Liver (tissue), 8 donors: ENCODE measurements at regions not wholly inside any gene's neighbourhood (a gene's known extent, or its start where the extent isn't known, plus 50 kb on each side); places are given as distances from the start of the nearest gene placed in this dataset.

ENCODE experiments used
- DNase-seq: peaks from one replicate; pipeline ENCODE4 v3.0.0-alpha.2; 2017; ENCODE audit warnings: low spot score
- H3K27ac ChIP-seq, 2 donors: one replicate each; pipeline ENCODE4 v1.7.0; 2013; ENCODE audit warnings: inconsistent platforms in 2 of 2, low read length in 2 of 2, control low read depth in 1 of 2, low read depth in 1 of 2, mild to moderate bottlenecking in 1 of 2
- H3K27me3 ChIP-seq, 4 donors: one replicate each; pipeline versions ENCODE4 v1.6.1 to v1.7.0; 2013; ENCODE audit warnings: low read length in 3 of 4, inconsistent platforms in 1 of 4, mild to moderate bottlenecking in 1 of 4, moderate library complexity in 1 of 4; ENCODE audit not compliant: control insufficient read depth in 4 of 4, insufficient read depth in 4 of 4
- H3K36me3 ChIP-seq, 4 donors: one replicate each; pipeline versions ENCODE4 v1.6.1 to v1.7.0; 2013; ENCODE audit warnings: low read length in 3 of 4, mild to moderate bottlenecking in 3 of 4, low read depth in 1 of 4, moderate library complexity in 1 of 4; ENCODE audit not compliant: control insufficient read depth in 4 of 4, insufficient read depth in 3 of 4
- H3K4me1 ChIP-seq, 4 donors: one replicate each; pipeline versions ENCODE4 v1.6.1 to v1.7.0; 2013; ENCODE audit warnings: low read length in 3 of 4, mild to moderate bottlenecking in 3 of 4, moderate library complexity in 1 of 4; ENCODE audit not compliant: control insufficient read depth in 4 of 4, insufficient read depth in 4 of 4
- H3K4me3 ChIP-seq, 3 donors: one replicate each; pipeline versions ENCODE4 v1.6.1 to v1.7.0; 2013; ENCODE audit warnings: low read length in 3 of 3, control low read depth in 1 of 3, low read depth in 1 of 3, mild to moderate bottlenecking in 1 of 3
- H3K9ac ChIP-seq, 2 donors: one replicate each; pipeline ENCODE4 v1.7.0; 2013; ENCODE audit warnings: low read length in 2 of 2, mild to moderate bottlenecking in 2 of 2, moderate library complexity in 2 of 2, control low read depth in 1 of 2, low read depth in 1 of 2
- H3K9me3 ChIP-seq, 4 donors: one replicate each; pipeline versions ENCODE4 v1.6.1 to v1.7.0; 2013; ENCODE audit warnings: low read length in 3 of 4; ENCODE audit not compliant: control insufficient read depth in 4 of 4
- FOXA1 ChIP-seq: IDR thresholded peaks from 2 replicates; pipeline ENCODE4 v1.6.1; 2016; ENCODE audit warnings: antibody characterized with exemption
- FOXA2 ChIP-seq: IDR thresholded peaks from 2 replicates; pipeline ENCODE4 v1.6.1; 2016; ENCODE audit warnings: antibody characterized with exemption
- GABPA ChIP-seq, 2 donors: IDR thresholded peaks in 1 of 2; conservative IDR thresholded peaks in 1 of 2; 2 replicates each; pipeline ENCODE4 v1.6.1; 2016; ENCODE audit warnings: antibody characterized with exemption in 2 of 2, mild to moderate bottlenecking in 1 of 2, moderate library complexity in 1 of 2
- HNF4G ChIP-seq: IDR thresholded peaks from 2 replicates; pipeline ENCODE4 v1.6.1; 2016; ENCODE audit warnings: antibody characterized with exemption
- JUND ChIP-seq, 2 donors: IDR thresholded peaks; 2 replicates each; pipeline ENCODE4 v1.6.1; 2016; ENCODE audit warnings: antibody characterized with exemption in 2 of 2
- MAX ChIP-seq: IDR thresholded peaks from 2 replicates; pipeline ENCODE4 v1.6.1; 2016; ENCODE audit warnings: antibody characterized with exemption
- NR2F2 ChIP-seq: IDR thresholded peaks from 2 replicates; pipeline ENCODE4 v1.6.1; 2016; ENCODE audit warnings: antibody characterized with exemption
- RAD21 ChIP-seq, 2 donors: IDR thresholded peaks; 2 replicates each; pipeline ENCODE4 v1.6.1; 2016; ENCODE audit warnings: antibody characterized with exemption in 2 of 2, mild to moderate bottlenecking in 2 of 2
- RXRA ChIP-seq, 2 donors: IDR thresholded peaks; 2 replicates each; pipeline ENCODE4 v1.6.1; 2017 to 2018; ENCODE audit warnings: antibody characterized with exemption in 2 of 2, mild to moderate bottlenecking in 1 of 2
- SP1 ChIP-seq: IDR thresholded peaks from 2 replicates; pipeline ENCODE4 v1.6.1; 2018; ENCODE audit warnings: antibody characterized with exemption, mild to moderate bottlenecking
- TAF1 ChIP-seq: conservative IDR thresholded peaks from 2 replicates; pipeline ENCODE4 v1.6.1; 2016; ENCODE audit warnings: antibody characterized with exemption, mild to moderate bottlenecking
- YY1 ChIP-seq: IDR thresholded peaks from 2 replicates; pipeline ENCODE4 v1.6.1; 2016; ENCODE audit warnings: antibody characterized with exemption, mild to moderate bottlenecking
- ZBTB33 ChIP-seq: IDR thresholded peaks from 2 replicates; pipeline ENCODE4 v1.6.1; 2016; ENCODE audit warnings: antibody characterized with exemption
- WGBS: extraction: QIAGEN DNeasy Blood & Tissue Kit; methylation state at CpG from one replicate; pipeline ENCODE4 v1.1.7; 2013; 5-methylcytosine and 5-hydroxymethylcytosine counted together
- TF ChIP-seq, protein P1 (sequence below): fragments of 150-350 bp; IDR thresholded peaks from 2 replicates; pipeline ENCODE4 v1.5.1; 2017; ENCODE audit warnings: improper control_type of control experiment, low read depth, low read length; ENCODE audit not compliant: missing input control
- donor health status: healthy.
- donor health status: healthy.
- donor health status: healthy.
- donor health status: healthy.
- donor health status: healthy.

- no peak for DNase-seq
- H3K4me3 ChIP-seq = no peak overlapping the region
- no peak overlapping the region for H3K27ac ChIP-seq
- H3K4me1 ChIP-seq = no peaks in the 10 kb centered on the region
- TF ChIP-seq GABPA (IDR thresholded peaks at IDR 0.05 in 1 of 2, conservative IDR thresholded peaks at IDR 0.05 in 1 of 2) (no peak), YY1 (no peak), MAX (no peak), FOXA2 (no peak)
- no peaks in the 10 kb centered on the region for H3K36me3 ChIP-seq
- no peak overlapping the region for H3K9ac ChIP-seq
- peaks cover 0 to 1% (median 0%) of the 10 kb centered on the region in 4 donors for H3K9me3 ChIP-seq
- H3K27me3 ChIP-seq = no peaks in the 10 kb centered on the region
- 92% methylated on average over 1 of the region's 1 CpG for WGBS
Observed at GRCh38 chr6:156557911-156558259, 219.3 kb upstream of the ARID1B start.

GRCh38 chr6:156557251-156557910 is 219.8 kb upstream of the ARID1B start:
- no peak for TF ChIP-seq RXRA (IDR thresholded peaks at IDR 0.05)
- TF ChIP-seq TAF1 = no peak
- no peak for TF ChIP-seq NR2F2
- TF ChIP-seq HNF4G = no peak
- no peak for TF ChIP-seq RAD21 (IDR thresholded peaks at IDR 0.05)
- TF ChIP-seq GABPA (IDR thresholded peaks at IDR 0.05 in 1 of 2, conservative IDR thresholded peaks at IDR 0.05 in 1 of 2) = no peak
- no peak for TF ChIP-seq FOXA1
- no peak for TF ChIP-seq SP1
- no peak for TF ChIP-seq FOXA2
- no peak for TF ChIP-seq MAX
- TF ChIP-seq YY1 = no peak
- TF ChIP-seq, protein P1, sequence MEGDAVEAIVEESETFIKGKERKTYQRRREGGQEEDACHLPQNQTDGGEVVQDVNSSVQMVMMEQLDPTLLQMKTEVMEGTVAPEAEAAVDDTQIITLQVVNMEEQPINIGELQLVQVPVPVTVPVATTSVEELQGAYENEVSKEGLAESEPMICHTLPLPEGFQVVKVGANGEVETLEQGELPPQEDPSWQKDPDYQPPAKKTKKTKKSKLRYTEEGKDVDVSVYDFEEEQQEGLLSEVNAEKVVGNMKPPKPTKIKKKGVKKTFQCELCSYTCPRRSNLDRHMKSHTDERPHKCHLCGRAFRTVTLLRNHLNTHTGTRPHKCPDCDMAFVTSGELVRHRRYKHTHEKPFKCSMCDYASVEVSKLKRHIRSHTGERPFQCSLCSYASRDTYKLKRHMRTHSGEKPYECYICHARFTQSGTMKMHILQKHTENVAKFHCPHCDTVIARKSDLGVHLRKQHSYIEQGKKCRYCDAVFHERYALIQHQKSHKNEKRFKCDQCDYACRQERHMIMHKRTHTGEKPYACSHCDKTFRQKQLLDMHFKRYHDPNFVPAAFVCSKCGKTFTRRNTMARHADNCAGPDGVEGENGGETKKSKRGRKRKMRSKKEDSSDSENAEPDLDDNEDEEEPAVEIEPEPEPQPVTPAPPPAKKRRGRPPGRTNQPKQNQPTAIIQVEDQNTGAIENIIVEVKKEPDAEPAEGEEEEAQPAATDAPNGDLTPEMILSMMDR = no peak
- TF ChIP-seq JUND (IDR thresholded peaks at IDR 0.05) = no peak
- no peak overlapping the region for H3K4me3 ChIP-seq
- no peaks in the 10 kb centered on the region for H3K27me3 ChIP-seq
- no peak for DNase-seq
- H3K27ac ChIP-seq = no peak overlapping the region
- WGBS = 46% methylated on average over 11 of the region's 11 CpGs
- H3K9ac ChIP-seq = no peak overlapping the region
- H3K9me3 ChIP-seq = peaks cover 0 to 1% (median 0%) of the 10 kb centered on the region in 4 donors
- no peaks in the 10 kb centered on the region for H3K4me1 ChIP-seq
- H3K36me3 ChIP-seq = no peaks in the 10 kb centered on the region

GRCh38 chr6:156556811-156557210 is 220.4 kb upstream of the ARID1B start:
- TF ChIP-seq NR2F2 (no peak), MAX (no peak), ZBTB33 (no peak), JUND (IDR thresholded peaks at IDR 0.05) (no peak), RXRA (IDR thresholded peaks at IDR 0.05) (no peak)
- no peak for DNase-seq

More at GRCh38 chr6:156556811-156557210, 220.4 kb upstream of the ARID1B start:
- H3K27me3 ChIP-seq = no peaks in the 10 kb centered on the region
- H3K4me1 ChIP-seq = no peaks in the 10 kb centered on the region
- 74% methylated on average over 5 of the region's 5 CpGs for WGBS
- no peak overlapping the region for H3K9ac ChIP-seq
- H3K27ac ChIP-seq = no peak overlapping the region
- H3K9me3 ChIP-seq = peaks cover 0 to 1% (median 0%) of the 10 kb centered on the region in 4 donors
- no peak overlapping the region for H3K4me3 ChIP-seq
- no peaks in the 10 kb centered on the region for H3K36me3 ChIP-seq
